TTC549 (cell line): ENCODE measurements at regions not wholly inside any gene's neighbourhood (a gene's known extent, or its start where the extent isn't known, plus 50 kb on each side); places are given as distances from the start of the nearest gene placed in this dataset.
"Not testable (repeated sequence)": the region's sequence is repeated elsewhere in the genome, so short reads cannot be mapped to it uniquely, and the experiment has no call there.

ENCODE experiments used
- FAIRE-seq: peaks from 2 replicates; lab custom pipeline; 2012; peaks lifted over from hg19 to GRCh38; lab: Jason Lieb, UNC

GRCh38 chr4:137468836-137469235, 63.5 kb downstream of the PCDH18 start:
- FAIRE-seq: no peak

GRCh38 chr4:137467537-137467936, 64.8 kb downstream of the PCDH18 start:
- no peak for FAIRE-seq

GRCh38 chr4:137463377-137464003, 68.8 kb downstream of the PCDH18 start:
- FAIRE-seq: no peak

- FAIRE-seq: no peak
These were observed 76.5 kb downstream of the PCDH18 start for GRCh38 chr4:137455647-137456321.

GRCh38 chr4:137454767-137455166, 77.5 kb downstream of the PCDH18 start:
- FAIRE-seq: no peak

- no peak for FAIRE-seq
These were observed 79.5 kb downstream of the PCDH18 start for GRCh38 chr4:137452799-137453198.

GRCh38 chr4:137451172-137451825, 81.0 kb downstream of the PCDH18 start:
- FAIRE-seq: no peak

GRCh38 chr4:137448402-137448801, 83.9 kb downstream of the PCDH18 start:
- no peak for FAIRE-seq

GRCh38 chr4:137446071-137446470, 86.2 kb downstream of the PCDH18 start:
- no peak for FAIRE-seq

- no peak for FAIRE-seq
These were observed 89.1 kb downstream of the PCDH18 start for GRCh38 chr4:137443031-137443800.

- FAIRE-seq: no peak
These were observed 99.6 kb downstream of the PCDH18 start for GRCh38 chr4:137432446-137433311.

- FAIRE-seq: no peak
These were observed 102.1 kb downstream of the PCDH18 start for GRCh38 chr4:137430171-137430570.

GRCh38 chr4:137427411-137427810, 104.9 kb downstream of the PCDH18 start:
- FAIRE-seq: no peak

- FAIRE-seq: no peak
These were observed 107.0 kb downstream of the PCDH18 start for GRCh38 chr4:137425281-137425680.

- FAIRE-seq: no peak
These were observed 109.6 kb downstream of the PCDH18 start for GRCh38 chr4:137422666-137423065.

GRCh38 chr4:137421796-137422195, 110.5 kb downstream of the PCDH18 start:
- no peak for FAIRE-seq

- no peak for FAIRE-seq
These were observed 111.3 kb downstream of the PCDH18 start for GRCh38 chr4:137420901-137421396.

- FAIRE-seq: no peak
These were observed 114.6 kb downstream of the PCDH18 start for GRCh38 chr4:137417676-137418075.

GRCh38 chr4:137414802-137415201, 117.5 kb downstream of the PCDH18 start:
- no peak for FAIRE-seq

GRCh38 chr4:137408527-137409177, 123.6 kb downstream of the PCDH18 start:
- FAIRE-seq: no peak

GRCh38 chr4:137405833-137406232, 126.5 kb downstream of the PCDH18 start:
- not testable (repeated sequence) for FAIRE-seq
